GM21367 (cell line): ENCODE measurements at regions not wholly inside any gene's neighbourhood (a gene's known extent, or its start where the extent isn't known, plus 50 kb on each side); places are given as distances from the start of the nearest gene placed in this dataset.

Experiments used
- ATAC-seq: cut with Tn5 transposase; IDR thresholded peaks from one replicate; pipeline ENCODE4 v1.9.1; 2021; ENCODE audit not compliant: unreplicated experiment

DNA sequence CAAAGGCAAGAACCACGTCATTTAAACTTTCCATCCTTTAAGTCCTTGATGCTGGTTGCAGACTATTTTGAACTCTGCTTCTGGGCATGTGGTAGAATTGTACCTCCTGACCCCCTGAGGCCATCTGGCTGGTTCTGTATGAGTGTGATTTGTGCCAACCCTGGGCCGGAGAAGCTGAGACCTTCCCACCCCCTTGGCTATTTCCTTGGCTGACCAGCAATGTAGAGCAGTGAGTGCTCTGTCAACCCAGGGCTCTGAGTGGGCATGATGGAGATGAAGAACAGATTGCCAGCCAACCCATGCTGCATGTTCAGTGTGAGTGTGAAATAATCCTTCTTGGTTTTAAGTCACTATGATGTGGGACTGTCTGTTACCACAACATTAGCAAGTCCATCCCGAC is 82.1 kb upstream of the RASGRP1 start:
- ATAC-seq = no peak

GRCh38 chr15:38647683-38648082 is 83.1 kb upstream of the RASGRP1 start:
- ATAC-seq = no peak

GRCh38 chr15:38648121-38648843 is 83.7 kb upstream of the RASGRP1 start:
- ATAC-seq = no peak

- ATAC-seq = no peak
Measured at GRCh38 chr15:38650384-38650783, 85.8 kb upstream of the RASGRP1 start.

- no peak for ATAC-seq
Measured at GRCh38 chr15:38650936-38651327, 86.3 kb upstream of the RASGRP1 start.

DNA sequence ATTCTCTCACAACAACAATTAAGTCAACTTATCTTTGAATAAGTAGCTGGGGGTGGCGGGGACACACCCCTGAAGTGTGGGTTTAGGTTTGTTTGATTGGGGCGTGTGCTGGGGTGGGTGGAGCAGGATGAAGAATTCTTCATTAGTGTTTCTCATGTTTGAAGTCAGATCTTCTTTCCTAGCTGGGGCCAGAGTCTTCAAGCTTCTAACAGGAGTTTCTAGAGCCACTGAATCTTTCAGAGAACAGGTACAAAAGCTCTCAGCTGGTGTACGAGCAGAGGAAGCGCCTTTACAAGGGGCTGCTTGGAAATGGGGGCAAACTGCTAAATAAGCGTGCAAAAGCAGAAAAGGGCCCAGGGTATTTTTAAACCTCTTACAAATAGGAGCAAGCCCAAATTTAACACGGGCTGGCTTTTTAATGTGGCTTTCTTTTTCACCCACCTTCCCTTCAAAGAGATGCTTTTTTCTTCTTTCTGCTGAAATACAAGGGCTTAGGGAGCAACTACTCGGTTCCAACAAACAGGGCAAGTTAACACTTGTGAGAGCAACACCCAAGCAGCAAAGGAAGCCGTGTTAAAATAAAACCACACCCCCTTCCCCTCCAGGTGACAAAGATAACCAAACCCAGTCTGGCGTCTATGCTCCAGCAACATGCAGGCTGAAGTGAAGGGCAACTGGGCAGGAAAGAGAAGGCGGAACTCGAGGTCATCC is 86.9 kb upstream of the RASGRP1 start:
- no peak for ATAC-seq

- no peak for ATAC-seq
Measured at GRCh38 chr15:38652183-38652794, 87.7 kb upstream of the RASGRP1 start.

DNA sequence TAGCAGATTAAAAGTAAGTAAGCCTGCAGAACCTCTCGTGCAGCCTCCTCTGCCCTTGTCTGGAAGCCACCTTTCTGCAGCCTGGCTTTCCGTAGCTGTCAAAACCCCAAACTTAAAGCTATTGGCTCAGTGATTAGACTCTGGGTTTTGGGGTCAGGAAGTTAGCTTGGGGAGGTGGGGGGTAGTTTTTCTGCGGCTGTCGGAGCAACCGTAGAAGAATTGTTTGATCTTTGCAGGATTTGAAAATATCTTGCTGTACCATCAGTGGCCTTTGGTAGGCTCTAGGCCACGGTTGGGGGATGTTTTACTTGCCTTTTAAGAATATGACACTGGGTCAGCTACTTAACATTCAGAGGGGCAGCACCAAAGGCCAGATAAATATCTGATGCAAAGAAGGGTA is 88.4 kb upstream of the RASGRP1 start:
- ATAC-seq = no peak

DNA sequence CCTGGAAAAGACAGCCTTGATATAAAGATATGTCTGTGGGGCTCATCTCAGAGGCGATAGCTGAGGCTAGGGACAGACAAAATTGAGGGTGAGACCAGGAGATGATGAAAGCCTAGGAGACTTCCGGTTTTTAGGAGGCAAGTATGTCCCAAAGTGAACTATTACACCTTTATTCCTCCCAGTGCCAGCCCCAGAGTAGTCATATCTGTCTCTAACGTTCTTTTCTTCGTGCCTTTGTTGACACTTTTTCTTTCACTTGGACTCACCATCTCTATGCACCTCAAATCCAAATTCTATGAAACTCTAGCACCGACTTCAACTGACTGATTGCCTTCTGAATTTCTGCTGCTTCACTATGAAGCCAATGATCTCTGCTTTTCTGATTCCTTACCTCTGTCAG is 93.8 kb upstream of the RASGRP1 start:
- no peak for ATAC-seq

DNA sequence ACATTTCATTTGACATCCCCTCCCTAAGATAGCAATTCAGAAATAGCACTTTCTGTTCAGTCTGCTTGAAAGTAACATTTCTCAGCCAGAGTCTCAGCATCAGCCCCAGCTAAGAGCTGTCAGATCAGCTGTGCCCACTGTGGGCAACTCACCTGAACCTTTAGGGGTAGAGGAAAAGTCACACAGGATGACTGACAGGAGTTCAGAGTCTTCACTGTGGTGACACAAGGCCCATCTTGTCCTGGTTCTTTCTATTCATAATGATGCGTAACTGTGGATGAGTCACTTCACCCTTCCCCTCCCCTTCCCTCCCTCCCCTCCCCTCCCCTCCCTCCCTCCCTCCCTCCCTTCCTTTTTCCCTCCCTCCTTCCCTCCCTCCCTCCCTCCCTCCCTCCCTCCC is 96.1 kb upstream of the RASGRP1 start:
- no peak for ATAC-seq

GRCh38 chr15:38662033-38662802 is 97.6 kb upstream of the RASGRP1 start:
- ATAC-seq = no peak

DNA sequence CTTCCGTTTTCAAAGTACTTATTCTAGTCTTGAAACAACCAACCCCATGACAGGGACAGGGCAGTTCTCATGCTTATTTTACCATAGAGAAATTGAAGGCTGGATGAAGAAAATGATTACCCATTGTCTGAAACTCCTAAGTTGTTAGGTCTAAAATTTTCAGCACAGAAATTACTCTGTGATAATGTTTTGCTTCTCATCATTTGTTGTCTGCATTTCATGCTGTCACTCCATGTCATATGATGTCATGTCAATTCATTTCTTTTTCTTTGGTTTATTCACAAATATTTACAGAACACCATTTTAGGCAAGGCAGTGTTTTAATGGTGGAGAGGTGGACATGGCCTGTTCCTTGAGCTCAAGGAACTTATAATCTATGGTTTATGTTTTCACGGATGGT is 98.2 kb upstream of the RASGRP1 start:
- ATAC-seq = no peak

GRCh38 chr15:38665586-38666305 is 101.1 kb upstream of the RASGRP1 start:
- ATAC-seq = no peak

DNA sequence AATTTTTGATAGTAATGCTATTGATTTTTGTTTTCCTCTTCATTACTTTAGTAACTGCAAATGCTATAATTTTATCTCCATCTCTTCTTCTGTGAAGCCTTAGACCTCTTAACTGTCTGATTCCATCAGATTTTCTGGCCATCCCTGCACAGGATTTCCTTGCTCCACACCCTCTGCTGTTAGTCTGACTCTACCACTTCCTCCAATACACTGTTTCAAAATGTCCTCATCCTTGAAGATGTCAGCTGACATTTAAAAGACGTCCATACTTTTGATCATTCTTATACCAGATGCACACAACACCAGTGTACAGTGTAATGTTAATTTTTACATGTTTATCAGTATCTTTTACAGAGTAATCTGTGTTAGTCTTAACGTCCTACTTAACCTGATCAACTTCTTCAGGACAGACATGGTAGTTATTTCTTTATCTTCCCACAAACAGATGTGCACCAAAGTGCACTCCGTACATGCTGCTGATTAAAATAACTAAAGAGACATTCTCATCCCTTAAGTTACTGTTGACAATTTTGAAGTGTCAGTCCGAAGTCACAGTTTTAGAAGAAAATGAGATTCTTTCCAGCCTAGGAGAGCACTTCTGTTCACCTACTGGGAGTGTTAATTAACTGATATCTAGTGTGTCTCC is 102.4 kb upstream of the RASGRP1 start:
- no peak for ATAC-seq

- no peak for ATAC-seq
Measured at GRCh38 chr15:38667890-38668850, 103.6 kb upstream of the RASGRP1 start.

- ATAC-seq = no peak
Measured at GRCh38 chr15:38668898-38669391, 104.3 kb upstream of the RASGRP1 start.

GRCh38 chr15:38670128-38671005 is 105.8 kb upstream of the RASGRP1 start:
- ATAC-seq = peak; percentile 34

DNA sequence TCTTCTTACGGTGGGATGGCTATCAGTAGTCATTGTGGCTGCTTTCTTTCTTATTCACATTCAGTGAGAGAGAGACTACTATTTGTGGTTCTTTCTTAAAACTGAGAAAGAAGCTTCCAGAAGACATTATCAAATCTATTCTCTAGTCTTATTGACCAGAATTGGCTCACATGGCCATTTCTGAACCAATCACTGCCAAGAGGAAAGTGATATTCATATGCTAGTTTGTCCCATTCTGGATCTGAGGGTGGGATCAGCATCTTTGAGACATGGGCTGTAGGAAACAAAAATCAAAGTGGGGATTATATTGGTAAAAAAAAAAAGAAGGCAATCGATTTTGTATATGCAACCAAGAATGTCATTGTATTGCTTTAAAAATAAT is 106.4 kb upstream of the RASGRP1 start:
- ATAC-seq = no peak
